Renal pelvis (tissue), 1 donor: ENCODE measurements at regions not wholly inside any gene's neighbourhood (a gene's known extent, or its start where the extent isn't known, plus 50 kb on each side); places are given as distances from the start of the nearest gene placed in this dataset.
"Not testable (repeated sequence)": the region's sequence is repeated elsewhere in the genome, so short reads cannot be mapped to it uniquely, and the experiment has no call there.

Experiments used
- DNase-seq: peaks from one replicate; pipeline ENCODE4 v3.0.0-alpha.2; 2013

DNA sequence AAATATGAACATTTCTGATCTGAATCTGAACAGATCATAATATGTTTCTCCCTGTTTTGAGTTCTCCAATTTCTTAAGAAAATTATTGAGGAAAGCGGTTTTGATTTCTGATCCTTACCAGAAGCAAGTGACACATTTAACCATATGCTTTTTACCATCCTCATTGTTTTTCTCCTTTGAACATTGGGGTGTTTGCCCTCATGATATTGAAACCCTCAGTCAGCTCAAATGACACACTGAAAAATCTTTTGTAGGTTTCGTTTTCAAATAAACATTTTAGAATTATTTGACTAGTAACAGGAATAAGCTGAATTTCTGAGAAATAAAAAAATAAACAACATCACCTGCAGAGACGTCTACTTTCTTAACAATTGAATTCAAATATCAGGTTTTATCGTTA, 252.1 kb downstream of the DOK5 start:
- DNase-seq: no peak

DNA sequence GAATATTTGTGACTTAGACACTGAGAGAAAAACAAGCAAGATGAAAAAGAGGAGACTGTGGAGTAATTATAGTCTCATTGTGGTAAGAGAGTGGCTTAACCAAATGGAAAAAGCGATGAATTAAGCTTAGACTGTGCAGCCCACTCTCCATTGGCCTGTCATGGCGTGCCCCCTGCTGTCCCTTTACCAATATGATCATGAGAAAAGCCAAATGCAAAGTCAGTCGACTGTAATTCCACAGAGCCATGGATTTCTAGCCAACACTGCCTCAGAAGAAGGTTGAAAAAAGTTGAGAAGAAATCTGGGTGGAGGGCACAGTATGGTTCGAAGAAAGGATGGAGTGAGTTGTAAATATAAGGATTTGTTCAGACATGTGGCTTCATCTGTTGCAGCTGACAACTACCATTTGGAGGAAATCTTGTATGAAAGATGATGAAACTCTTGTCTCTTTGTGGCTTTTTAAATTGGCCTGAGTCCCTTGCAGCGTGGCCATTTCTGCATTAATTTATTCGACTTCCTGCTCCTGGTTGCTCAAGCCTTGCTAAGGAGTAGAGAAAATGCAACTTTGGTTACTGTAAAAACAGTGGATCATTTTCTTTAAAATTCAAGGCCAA, 251.4 kb downstream of the DOK5 start:
- no peak for DNase-seq

DNA sequence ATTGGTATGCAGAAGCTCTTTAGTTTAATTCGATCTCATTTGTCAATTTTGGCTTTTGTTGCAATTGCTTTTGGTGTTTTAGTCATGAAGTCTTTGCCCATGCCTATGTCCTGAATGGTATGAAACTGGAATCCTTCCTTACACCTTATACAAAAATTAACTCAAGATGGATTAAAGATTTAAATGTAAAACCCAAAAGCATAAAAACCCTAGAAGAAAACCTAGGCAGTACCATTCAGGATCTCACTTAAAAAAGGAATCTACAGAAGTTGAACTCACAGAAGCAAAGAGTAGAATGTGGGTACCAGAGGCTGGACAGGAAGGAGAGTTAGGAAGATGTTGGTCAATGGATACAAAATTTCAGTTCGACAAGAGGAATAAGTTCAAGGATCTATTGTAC, 249.9 kb downstream of the DOK5 start:
- not testable (repeated sequence) for DNase-seq

DNA sequence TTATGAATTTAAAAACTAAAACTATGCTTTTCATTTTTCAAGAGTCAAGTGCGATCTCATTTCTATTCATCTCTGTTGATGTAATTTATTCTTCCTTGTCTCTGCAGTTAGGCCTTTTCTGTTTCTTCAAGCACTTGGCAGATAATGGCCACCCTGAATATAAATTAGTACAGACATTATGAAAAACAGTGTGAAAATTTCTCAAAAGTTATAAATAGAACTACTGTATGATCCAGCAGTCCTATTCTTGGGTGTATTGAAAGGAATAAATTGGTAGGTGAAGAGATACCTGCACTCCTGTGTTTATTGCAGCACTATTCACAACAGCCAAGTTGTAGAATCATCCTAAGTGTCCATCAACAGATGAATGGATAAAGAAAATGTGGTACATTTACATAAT, 248.3 kb downstream of the DOK5 start:
- no peak for DNase-seq

DNA sequence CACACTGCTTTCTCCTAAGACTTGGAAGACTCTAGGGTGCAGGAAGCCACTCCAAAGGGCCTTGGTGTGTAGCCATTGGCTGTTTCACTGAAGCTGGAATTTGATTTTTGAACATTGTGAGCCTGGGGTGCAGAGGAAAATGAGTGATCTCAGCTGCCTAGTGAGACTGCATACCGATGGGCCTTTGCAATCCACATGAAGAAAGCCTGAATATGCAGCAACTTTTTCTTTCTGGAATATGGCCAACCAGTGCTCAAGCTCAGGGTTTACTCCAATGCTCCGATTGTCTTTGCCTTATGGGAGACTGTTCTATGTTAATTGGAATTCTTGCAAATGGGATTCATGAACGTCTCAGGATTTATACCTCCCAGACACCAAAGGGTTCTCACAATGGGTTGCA, 242.6 kb downstream of the DOK5 start:
- DNase-seq: peak; percentile 22

DNA sequence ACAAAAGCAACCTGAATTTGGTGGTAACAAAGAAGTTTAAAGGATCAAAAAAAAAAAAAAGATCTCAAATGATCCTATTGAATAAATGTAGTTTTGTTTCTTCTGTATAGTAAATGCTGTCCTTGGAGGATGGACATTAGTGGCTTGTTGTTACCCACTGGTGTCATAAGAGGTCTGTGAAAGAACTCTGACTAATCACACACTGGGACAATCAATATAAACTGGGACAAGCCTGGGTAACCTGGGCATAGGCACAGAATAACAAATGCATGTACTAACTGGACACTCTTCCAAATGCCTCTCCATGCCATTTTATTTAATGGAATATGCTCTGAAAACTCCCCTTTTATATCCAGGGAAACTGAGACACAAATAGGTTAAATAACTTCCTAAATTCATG, 241.4 kb downstream of the DOK5 start:
- no peak for DNase-seq

DNA sequence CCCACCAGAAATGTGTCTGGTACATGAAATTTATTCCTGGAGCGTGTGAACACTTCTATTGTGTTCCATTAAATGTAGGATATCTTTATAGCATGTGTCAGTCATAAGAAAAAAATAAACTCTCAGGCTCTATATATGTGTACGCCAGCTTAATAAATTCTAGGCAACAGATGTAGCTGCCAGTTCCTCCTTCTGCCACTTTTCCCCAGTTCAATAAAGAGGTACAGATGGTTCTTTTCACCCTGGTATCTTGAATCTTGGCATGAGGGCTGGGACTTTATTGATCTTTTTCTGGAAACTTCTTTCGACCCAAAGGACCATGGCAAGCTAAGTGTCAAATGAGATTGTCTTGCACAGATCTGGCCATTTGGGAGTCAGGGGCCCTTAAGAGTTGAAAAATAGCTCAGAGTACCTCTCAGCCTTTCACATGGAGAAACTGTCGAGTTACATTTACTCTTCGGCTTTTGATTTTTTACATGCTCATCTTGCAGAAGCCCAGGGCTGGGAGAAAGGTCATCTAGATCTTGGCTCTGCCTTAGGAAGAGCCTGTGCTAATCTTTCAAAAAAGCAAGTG, 240.9 kb downstream of the DOK5 start:
- DNase-seq: no peak

DNA sequence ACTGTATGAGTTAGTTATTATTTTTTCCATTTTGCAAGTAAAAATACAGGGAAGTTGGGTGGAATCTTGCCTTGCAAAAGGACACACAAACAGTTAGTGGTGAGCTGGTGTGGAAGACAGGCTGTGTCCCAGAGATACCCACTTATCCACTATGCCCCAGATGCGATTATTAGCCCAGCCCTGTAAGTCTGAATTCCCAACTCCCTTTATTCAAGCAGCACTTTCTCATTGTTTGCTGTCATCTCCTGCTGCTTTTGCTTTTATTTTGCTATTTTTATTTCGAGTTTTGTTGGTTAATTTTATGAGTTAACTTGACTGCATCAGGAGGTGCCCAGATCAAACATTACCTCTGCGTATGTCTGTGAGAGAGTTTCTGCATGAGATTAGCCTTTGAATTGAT, 239.4 kb downstream of the DOK5 start:
- no peak for DNase-seq

DNA sequence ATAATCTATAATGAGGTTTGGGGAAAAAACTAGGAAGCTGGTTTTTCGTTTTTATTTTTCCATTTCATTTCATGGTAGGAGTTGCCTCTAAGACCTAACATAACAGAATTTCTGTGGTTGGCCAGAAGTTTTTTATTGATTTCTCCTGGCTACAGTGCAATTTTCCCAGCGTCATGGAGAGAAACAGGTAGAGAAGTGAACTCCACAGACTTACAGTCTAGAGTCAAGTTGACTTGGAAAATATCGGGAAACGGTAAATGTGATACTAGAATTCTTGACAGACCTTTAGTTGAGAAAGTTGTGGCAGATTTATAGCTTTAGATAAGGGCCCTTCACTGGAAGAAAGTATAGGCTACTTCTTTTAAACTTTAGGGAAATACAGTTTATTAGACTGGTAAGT, 238.3 kb downstream of the DOK5 start:
- DNase-seq: no peak

DNA sequence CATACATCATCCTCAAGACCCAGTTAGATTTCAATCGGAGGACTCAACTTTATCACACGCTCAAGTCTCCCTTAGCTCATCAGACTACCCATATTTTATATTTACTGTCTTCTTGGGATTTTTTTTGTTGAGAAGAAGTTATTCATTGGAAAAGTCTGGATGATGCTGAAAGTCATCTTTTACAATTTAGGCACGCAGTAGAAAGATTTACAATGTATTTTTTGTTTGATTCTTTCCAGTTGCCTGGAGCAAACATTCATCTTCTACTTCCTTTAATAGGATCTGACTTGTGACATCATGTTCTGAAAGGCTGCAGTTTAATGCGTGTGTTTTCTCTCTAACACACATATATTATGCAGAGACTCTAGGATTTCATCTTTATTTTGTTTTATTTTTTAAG, 235.7 kb downstream of the DOK5 start:
- DNase-seq: peak; percentile 30

DNA sequence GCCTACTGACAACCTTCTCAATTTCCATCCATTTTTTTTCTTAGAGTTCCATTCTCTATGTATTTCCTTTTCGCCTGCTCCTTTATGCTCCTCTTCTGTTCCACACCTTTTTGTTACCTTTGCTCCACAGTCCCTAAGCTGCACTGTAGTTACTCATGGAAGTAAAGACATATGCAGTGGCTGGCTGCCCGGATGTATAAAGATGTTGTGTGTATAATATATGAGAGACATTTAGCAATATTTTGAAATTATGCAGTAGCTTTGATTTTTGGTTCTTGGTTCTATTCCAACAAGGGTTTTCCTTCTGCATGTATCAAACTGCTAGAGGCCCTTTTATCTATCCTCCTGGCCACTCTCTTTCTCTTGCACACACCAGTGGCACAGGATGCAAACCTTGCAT, 234.9 kb downstream of the DOK5 start:
- DNase-seq: no peak

DNA sequence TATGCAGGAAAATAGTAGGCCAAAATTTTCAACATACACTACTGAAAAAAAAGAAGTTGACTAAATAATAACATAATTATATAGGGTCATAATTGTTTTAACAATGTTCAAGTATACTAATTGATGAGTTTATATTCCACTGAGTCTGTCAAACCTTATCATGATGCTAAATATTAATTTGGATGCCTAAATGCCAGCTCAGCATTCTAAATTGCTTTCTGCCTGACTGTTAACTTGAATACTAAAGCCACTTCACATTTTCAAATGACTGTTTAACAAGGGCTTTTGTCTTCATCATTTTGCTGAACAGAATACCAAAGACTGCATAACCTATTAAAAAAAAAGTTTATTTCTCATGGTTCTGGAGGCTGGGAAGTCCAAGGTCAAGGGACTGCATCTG, 232.8 kb downstream of the DOK5 start:
- DNase-seq: no peak

DNA sequence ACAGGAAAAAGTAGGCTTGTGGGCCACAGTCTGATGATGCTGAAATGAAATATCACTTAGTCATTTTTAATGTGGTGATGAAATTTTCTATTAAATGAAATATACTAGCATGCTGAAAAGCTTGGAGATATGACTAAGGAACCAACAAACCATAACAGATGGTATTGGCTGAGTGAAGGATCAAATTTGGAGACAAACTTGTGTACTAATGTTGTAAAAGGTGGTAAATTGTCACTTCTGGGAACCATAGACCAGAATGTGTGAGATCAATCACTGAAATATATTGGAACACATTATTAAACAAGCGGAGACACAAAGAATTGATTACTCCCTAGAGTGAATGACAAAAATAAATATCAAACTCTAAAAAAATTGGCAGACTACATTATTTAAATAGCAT, 232.4 kb downstream of the DOK5 start:
- no peak for DNase-seq

DNA sequence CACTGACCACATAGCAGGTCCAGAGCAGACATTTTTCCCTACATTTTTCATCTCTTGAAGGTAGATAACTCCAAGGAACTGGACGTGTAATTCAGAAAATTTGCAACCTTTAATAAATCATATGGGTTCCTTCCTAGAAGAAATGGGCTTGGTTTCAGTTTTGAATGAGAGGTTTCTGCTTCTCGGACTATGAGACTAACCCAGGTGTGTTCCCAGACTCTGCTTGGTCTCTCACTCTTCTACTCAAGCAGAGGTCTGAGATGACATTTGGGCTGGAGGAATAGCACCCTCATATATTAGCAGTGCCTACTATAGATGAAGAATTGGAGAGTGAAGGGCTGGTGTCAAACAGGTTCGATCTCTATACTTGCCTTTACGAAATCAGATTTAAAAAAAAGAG, 231.2 kb downstream of the DOK5 start:
- no peak for DNase-seq

DNA sequence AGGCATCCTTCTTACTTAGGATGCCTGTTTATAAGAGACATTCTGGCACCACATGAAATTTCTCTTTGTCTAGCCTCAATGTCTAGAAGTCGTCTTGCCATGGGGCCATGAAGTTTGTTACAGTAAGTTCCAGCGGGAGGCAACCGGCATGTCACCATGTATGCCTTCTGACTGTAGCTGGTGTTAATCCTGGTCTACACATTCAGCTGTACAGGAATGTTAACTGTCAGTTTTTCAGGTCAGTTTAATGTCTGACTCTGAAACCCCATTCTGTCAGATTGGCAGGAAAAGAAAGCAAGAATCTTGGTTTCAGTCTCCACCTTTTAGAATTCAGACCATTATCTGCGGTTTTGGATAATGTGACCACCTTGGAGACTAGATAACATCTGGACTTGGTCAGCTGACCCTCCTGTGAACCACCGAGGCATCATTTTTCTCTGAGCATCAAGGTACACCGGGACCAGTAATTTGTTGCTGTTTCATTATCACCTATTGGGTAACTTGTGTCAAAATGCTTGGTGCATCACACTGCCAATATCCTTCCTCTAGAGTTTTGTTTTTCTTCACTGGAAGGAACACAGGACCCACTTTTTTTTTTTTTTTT, 228.7 kb downstream of the DOK5 start:
- no peak for DNase-seq
